PFSK-1 (cell line): ENCODE measurements at regions not wholly inside any gene's neighbourhood (a gene's known extent, or its start where the extent isn't known, plus 50 kb on each side); places are given as distances from the start of the nearest gene placed in this dataset.

Experiments
- FOXP2 ChIP-seq: optimal IDR thresholded peaks from 2 replicates; pipeline ENCODE3; 2011; ENCODE audit warnings: borderline replicate concordance, control low read depth, inconsistent platforms; ENCODE audit not compliant: insufficient read depth; ENCODE audit errors: extremely low read length, extremely low read depth
- POLR2AphosphoS5 ChIP-seq: IDR thresholded peaks from 2 replicates; pipeline ENCODE4 v1.6.1; 2012; ENCODE audit warnings: low read depth, mild to moderate bottlenecking, control low read depth, low read length, moderate library complexity
- REST ChIP-seq, 2 experiments: IDR thresholded peaks; 2 replicates each; pipeline versions ENCODE4 v1.6.1 to v1.8.0; 2011 to 2012; ENCODE audit warnings: low read depth in 2 of 2, low read length in 2 of 2, control low read depth in 1 of 2, inconsistent platforms in 1 of 2, mild to moderate bottlenecking in 1 of 2, moderate library complexity in 1 of 2; ENCODE audit not compliant: insufficient read depth in 1 of 2
- TAF1 ChIP-seq: IDR thresholded peaks from 2 replicates; pipeline ENCODE4 v1.6.1; 2012; ENCODE audit warnings: low read length, control low read depth, borderline replicate concordance; ENCODE audit not compliant: insufficient read depth

GRCh38 chr9:78462611-78463010 is 165.7 kb downstream of the PSAT1 start:
- TF ChIP-seq REST (IDR thresholded peaks at IDR 0.05; ENCODE audit: insufficient read depth in 1 of 2, low read depth in 2 of 2, low read length in 2 of 2) (no peak), FOXP2 (no peak), POLR2AphosphoS5 (no peak), TAF1 (no peak)
